HG03045 (cell line): ENCODE measurements at regions not wholly inside any gene's neighbourhood (a gene's known extent, or its start where the extent isn't known, plus 50 kb on each side); places are given as distances from the start of the nearest gene placed in this dataset.
"Not testable (repeated sequence)": the region's sequence is repeated elsewhere in the genome, so short reads cannot be mapped to it uniquely, and the experiment has no call there.

ENCODE experiments used
- ATAC-seq: cut with Tn5 transposase; IDR thresholded peaks from one replicate; pipeline ENCODE4 v1.9.1; 2021; ENCODE audit warnings: mild to moderate bottlenecking, moderate library complexity; ENCODE audit not compliant: unreplicated experiment

- not testable (repeated sequence) for ATAC-seq
Measured at GRCh38 chr1:206404309-206405027, 65.8 kb upstream of the IKBKE start.

DNA sequence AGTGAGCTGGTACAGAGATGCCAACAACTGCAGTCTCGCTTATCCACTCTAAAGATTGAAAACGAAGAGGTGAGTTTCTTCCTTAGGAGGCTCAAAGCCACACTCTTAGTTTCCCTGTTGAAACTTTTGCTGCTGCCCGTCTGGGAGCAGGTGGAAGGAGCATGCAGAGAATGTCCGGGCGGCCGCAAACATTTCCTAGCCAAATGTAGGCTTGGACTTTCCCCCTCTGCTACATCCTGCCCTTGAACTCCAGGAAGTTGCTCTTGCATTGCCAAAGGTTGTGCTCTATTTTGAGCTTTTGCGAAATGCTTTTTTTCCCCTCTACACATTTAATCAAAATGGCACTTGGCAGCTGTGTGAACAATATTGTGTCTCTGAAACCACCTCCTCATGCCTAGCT is 65.0 kb upstream of the IKBKE start:
- ATAC-seq: not testable (repeated sequence)

DNA sequence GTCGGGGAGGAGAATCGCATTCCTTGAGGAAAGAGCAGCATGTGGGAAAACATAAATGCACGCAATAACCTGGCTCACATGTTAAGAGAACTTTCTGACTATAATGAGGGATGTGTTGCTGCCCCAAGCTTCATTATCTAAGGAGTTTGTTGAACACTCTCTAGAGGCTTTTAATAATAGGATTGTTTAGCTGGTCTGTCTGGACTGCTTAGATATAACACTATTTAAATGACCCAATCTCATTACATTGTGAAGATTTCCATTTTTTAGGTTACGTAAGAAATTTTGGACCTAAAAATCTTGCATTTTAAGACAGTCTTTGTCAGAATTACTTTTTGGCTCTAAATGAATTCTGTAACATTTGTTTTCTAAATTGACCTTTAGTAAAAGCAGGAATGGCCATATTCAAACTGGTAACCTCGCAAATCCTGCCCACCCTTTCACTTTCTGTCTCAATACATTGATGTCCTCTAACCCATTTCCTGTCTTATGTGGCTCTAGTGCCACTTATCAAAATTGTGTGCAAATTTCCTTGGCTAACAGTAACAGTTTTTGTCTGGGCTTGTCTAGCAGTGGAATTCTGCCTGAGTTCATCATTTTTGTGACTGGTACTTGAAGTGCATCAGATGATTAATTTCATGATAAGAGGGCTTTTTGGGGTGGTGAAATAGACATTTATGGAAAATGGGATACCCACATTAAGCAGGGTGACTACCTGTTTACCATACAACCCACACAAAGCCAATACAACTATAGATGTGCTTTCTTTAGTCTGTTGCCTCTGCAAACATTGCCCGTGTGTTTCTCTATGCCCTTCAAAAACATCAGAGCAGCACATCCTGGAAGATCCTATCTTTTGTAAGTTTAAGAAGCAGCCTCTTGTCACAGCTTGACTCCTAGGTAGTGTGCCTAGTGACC is 61.6 kb upstream of the IKBKE start:
- not testable (repeated sequence) for ATAC-seq

DNA sequence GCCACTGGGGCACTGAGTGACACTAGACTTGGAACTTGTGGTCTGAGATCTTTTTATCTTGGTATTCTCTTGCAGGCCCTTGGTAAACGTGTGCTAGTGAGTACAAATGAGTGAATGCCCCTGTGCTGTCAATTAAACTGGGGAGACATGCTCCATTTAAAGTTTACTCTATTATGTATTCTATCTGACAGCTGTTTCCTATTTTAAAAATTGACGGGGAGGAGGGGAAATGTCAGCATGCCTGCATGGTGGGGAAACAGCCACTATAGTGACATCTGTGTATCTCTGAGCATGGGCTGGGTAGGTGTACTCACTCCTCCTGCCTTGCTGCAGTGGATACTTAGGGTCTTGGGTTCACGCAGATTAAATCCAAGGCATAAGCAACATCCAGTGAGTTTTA is 59.0 kb upstream of the IKBKE start:
- ATAC-seq: no peak

- no peak for ATAC-seq
Measured at GRCh38 chr1:206415942-206416341, 54.3 kb upstream of the IKBKE start.

GRCh38 chr1:206417774-206418614 is 52.3 kb upstream of the IKBKE start:
- ATAC-seq: no peak

DNA sequence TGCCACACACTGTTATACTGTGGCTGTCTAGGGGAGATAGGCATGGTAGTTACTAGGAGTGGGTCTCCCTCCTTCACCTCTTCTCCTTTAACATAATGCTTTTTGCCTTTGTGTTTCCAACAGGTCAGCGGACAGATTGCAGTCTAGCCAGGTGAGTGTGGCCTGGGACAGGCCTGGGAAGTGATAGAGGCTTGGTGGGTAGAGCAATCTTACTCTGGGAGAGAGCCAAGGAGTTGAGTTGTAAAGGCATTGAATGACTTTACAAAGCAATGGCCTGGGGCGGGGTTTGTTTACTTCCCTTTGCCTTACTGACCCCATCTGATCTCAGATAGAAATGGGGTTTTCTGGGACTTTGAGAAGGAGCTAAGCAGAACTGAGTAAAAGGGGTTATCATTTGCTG is 51.0 kb upstream of the IKBKE start:
- no peak for ATAC-seq

DNA sequence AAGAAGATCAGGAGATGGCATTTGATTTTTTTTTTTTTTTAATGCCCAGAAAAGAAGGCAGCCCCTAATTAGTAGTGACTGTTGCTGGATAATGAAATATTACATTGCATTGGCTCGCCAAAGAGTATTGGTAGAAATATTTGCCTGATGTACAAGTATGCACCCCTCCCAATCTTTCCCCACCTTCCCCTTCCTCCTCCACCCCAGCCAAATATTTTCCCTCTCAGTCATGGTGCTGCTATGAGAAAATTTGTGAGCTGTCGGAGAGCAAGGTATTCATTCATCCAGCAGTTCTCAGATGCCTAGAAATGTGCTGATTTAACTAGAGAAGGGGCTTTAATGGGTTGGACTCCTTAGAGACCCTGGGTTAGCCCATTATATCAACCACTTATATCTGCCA is 50.5 kb upstream of the IKBKE start:
- ATAC-seq: no peak

GRCh38 chr1:206420471-206420870 is 49.8 kb upstream of the IKBKE start:
- no peak for ATAC-seq
